ENCODE measurements at regions not wholly inside any gene's neighbourhood (a gene's known extent, or its start where the extent isn't known, plus 50 kb on each side); places are given as distances from the start of the nearest gene placed in this dataset.
"Not testable (repeated sequence)": the region's sequence is repeated elsewhere in the genome, so short reads cannot be mapped to it uniquely, and the experiment has no call there.

GRCh38 chr10:61818251-61818650, 83.2 kb upstream of the ARID5B start:
- H3K36me3 ChIP-seq (replicated peaks in 1 of 2); H3K4me3 ChIP-seq; H3K27me3 ChIP-seq; intact Hi-C loops (cut with DNase I); DNase-seq; H3K4me1 ChIP-seq (replicated peaks in 1 of 2); H3K27ac ChIP-seq; H3K9me3 ChIP-seq (replicated peaks in 1 of 3): not testable (repeated sequence)
- 80 to 87% (median 83%) methylated on average over 2 of the region's 2 CpGs for WGBS, 4 donors

- no peak for DNase-seq
- Histone ChIP-seq H3K9me3 (replicated peaks in 1 of 3) (no peaks in the 10 kb centered on the region), H3K27ac (no peak overlapping the region), H3K36me3 (replicated peaks in 1 of 2) (no peaks in the 10 kb centered on the region), H3K4me3 (no peak overlapping the region), H3K27me3 (no peaks in the 10 kb centered on the region), H3K4me1 (replicated peaks in 1 of 2) (peaks cover 0 to 3% of the 10 kb centered on the region in 2 donors)
- intact Hi-C loops (cut with DNase I) = no loop called here
- TF ChIP-seq POLR2A (IDR thresholded peaks at IDR 0.05) = no peak
- 80 to 87% (median 85%) methylated on average over 1 of the region's 1 CpG for WGBS, 4 donors
Measured at GRCh38 chr10:61819208-61819607, 82.3 kb upstream of the ARID5B start.

GRCh38 chr10:61821153-61821552, 80.3 kb upstream of the ARID5B start:
- Histone ChIP-seq H3K27me3 (no peaks in the 10 kb centered on the region), H3K27ac (no peak overlapping the region), H3K36me3 (replicated peaks in 1 of 2) (no peaks in the 10 kb centered on the region), H3K9me3 (replicated peaks in 1 of 3) (no peaks in the 10 kb centered on the region), H3K4me1 (replicated peaks in 1 of 2) (peaks cover 0 to 3% of the 10 kb centered on the region in 2 donors), H3K4me3 (no peak overlapping the region)
- intact Hi-C loops (cut with DNase I) = no loop called here
- TF ChIP-seq POLR2A (IDR thresholded peaks at IDR 0.05) (no peak), CTCF (IDR thresholded peaks at IDR 0.05) (no peak)
- no peak for DNase-seq
- WGBS, 4 donors = 81 to 85% (median 84%) methylated on average over 5 of the region's 5 CpGs

DNA sequence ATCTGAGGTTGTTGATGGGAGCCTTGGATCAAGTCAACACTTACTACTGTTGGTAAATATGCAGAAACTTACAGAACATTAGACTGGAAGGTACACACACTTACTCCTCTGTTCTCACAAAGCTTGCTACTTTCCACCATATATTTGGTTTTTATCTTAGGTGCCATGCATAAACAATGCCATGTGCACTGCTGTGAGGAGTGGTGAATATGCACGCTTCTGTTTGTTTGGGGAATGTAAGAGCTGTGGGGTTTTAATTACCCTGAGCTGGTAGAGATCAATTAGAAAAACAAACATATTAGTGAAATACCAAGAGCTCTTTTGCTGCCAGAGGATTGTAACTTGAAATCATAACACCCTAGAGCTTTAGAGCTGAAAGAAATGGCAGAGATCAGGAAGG, 79.8 kb upstream of the ARID5B start:
- Histone ChIP-seq H3K4me1 (replicated peaks in 1 of 2) (peaks cover 0 to 3% of the 10 kb centered on the region in 2 donors), H3K4me3 (no peak overlapping the region), H3K27ac (no peak overlapping the region), H3K9me3 (replicated peaks in 1 of 3) (no peaks in the 10 kb centered on the region), H3K27me3 (no peaks in the 10 kb centered on the region), H3K36me3 (replicated peaks in 1 of 2) (no peaks in the 10 kb centered on the region)
- 83 to 100% (median 92%) methylated on average over 1 of the region's 1 CpG for WGBS, 4 donors
- DNase-seq = no peak
- intact Hi-C loops (cut with DNase I) = no loop called here
- TF ChIP-seq CTCF (IDR thresholded peaks at IDR 0.05) (no peak), POLR2A (IDR thresholded peaks at IDR 0.05) (no peak)

DNA sequence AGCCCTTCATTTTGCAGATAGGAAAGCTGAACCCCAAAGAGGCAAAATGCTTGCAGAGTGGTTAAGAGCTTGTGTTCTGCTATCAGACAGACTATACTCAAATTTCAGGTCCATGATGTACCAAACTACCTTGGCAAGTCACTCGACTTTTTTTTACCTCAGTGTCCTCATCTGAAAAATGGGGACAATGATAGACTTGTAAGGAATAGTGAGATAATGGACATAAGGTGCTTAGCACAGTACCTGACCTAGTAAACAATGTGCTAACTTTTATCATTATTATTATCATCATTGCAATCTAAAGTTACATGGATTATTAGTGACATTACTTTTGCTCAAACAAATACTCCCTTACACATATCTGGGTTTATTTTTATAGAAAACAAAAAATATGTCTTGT, 79.4 kb upstream of the ARID5B start:
- intact Hi-C loops (cut with DNase I) = no loop called here
- no peak for TF ChIP-seq CTCF (IDR thresholded peaks at IDR 0.05)
- TF ChIP-seq POLR2A (IDR thresholded peaks at IDR 0.05) = no peak

More for the DNA sequence above, 79.4 kb upstream of the ARID5B start:
- WGBS, 4 donors = 91 to 94% (median 91%) methylated on average over 1 of the region's 1 CpG
- no peaks in the 10 kb centered on the region for H3K27me3 ChIP-seq
- no peak overlapping the region for H3K4me3 ChIP-seq
- no peak overlapping the region for H3K27ac ChIP-seq
- DNase-seq = no peak
- no peaks in the 10 kb centered on the region for H3K36me3 ChIP-seq (replicated peaks in 1 of 2)
- H3K9me3 ChIP-seq (replicated peaks in 1 of 3) = no peaks in the 10 kb centered on the region
- H3K4me1 ChIP-seq (replicated peaks in 1 of 2) = peaks cover 0 to 3% of the 10 kb centered on the region in 2 donors
